Neural cell (in vitro differentiated cells): ENCODE measurements at regions not wholly inside any gene's neighbourhood (a gene's known extent, or its start where the extent isn't known, plus 50 kb on each side); places are given as distances from the start of the nearest gene placed in this dataset.

Experiments
- EZH2 ChIP-seq: fragments of 200-600, 300-800 bp; shearing (Covaris generic), sonication (generic); IDR thresholded peaks from 2 replicates; pipeline ENCODE4 v1.6.1; 2014; ENCODE audit warnings: antibody characterized with exemption, low read length, borderline replicate concordance, mild to moderate bottlenecking; ENCODE audit not compliant: insufficient read depth, poor library complexity, severe bottlenecking
- SMC3 ChIP-seq: fragments of 450-650 bp; conservative IDR thresholded peaks from 2 replicates; pipeline ENCODE4 v1.6.1; 2014; ENCODE audit warnings: antibody characterized with exemption, mild to moderate bottlenecking, moderate library complexity; ENCODE audit not compliant: poor library complexity
- TF ChIP-seq, protein P1 (sequence below): fragments of 450-650 bp; IDR thresholded peaks from 2 replicates; pipeline ENCODE4 v1.5.1; 2014; ENCODE audit warnings: antibody characterized with exemption, mild to moderate bottlenecking, moderate library complexity; ENCODE audit not compliant: poor library complexity, severe bottlenecking

DNA sequence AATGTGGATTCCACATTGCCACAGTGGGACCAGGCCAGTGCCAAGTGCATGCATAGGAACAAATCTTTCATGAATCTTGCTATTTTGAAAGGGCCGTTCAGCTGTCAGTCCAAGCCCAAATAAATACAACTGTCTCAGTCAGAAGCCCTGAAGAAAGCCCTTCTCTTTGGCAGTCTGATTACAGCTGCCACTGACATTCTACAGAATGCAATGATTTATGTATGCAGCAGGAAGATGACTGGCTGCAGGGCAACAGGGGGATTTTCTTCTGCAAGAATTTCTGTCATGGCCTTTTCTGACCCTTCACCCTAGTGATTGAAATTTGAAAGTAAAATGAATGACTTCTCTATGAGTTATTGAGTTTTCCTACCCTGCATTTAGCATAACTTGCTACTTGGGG is 86.7 kb upstream of the FER start:
- TF ChIP-seq EZH2 (no peak), SMC3 (no peak)
- TF ChIP-seq, protein P1, sequence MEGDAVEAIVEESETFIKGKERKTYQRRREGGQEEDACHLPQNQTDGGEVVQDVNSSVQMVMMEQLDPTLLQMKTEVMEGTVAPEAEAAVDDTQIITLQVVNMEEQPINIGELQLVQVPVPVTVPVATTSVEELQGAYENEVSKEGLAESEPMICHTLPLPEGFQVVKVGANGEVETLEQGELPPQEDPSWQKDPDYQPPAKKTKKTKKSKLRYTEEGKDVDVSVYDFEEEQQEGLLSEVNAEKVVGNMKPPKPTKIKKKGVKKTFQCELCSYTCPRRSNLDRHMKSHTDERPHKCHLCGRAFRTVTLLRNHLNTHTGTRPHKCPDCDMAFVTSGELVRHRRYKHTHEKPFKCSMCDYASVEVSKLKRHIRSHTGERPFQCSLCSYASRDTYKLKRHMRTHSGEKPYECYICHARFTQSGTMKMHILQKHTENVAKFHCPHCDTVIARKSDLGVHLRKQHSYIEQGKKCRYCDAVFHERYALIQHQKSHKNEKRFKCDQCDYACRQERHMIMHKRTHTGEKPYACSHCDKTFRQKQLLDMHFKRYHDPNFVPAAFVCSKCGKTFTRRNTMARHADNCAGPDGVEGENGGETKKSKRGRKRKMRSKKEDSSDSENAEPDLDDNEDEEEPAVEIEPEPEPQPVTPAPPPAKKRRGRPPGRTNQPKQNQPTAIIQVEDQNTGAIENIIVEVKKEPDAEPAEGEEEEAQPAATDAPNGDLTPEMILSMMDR = no peak
